Thyroid gland (tissue), 4 donors: ENCODE measurements at regions not wholly inside any gene's neighbourhood (a gene's known extent, or its start where the extent isn't known, plus 50 kb on each side); places are given as distances from the start of the nearest gene placed in this dataset.

Experiments
- DNase-seq, 2 donors: peaks; one replicate each; pipeline ENCODE4 v3.0.0-alpha.2; 2019
- H3K27ac ChIP-seq, 3 donors: fragments of 200-600 bp; sonication (generic); 1 replicate in 2 of 3; 2 replicates in 1 of 3; pipeline ENCODE4 v1.5.1; 2016 to 2019; ENCODE audit warnings: mild to moderate bottlenecking in 1 of 3, moderate library complexity in 1 of 3
- H3K27me3 ChIP-seq: fragments of 200-600 bp; sonication (generic); one replicate; pipeline ENCODE4 v1.5.1; 2019
- H3K36me3 ChIP-seq, 2 donors: fragments of 200-600 bp; sonication (generic); one replicate each; pipeline ENCODE4 v1.5.1; 2016 to 2019
- H3K4me1 ChIP-seq, 2 donors: fragments of 200-600 bp; sonication (generic); one replicate each; pipeline ENCODE4 v1.5.1; 2017 to 2019
- H3K4me3 ChIP-seq, 3 donors: fragments of 200-600 bp; sonication (generic); replicated peaks in 1 of 3; 1 replicate in 2 of 3; 2 replicates in 1 of 3; pipeline ENCODE4 v1.5.1; 2016; ENCODE audit warnings: mild to moderate bottlenecking in 1 of 3
- H3K9me3 ChIP-seq: fragments of 200-600 bp; sonication (generic); one replicate; pipeline ENCODE4 v1.5.1; 2017
- POLR2A ChIP-seq, 2 donors: fragments of 450-650 bp; IDR thresholded peaks; one replicate each; pipeline ENCODE4 v1.6.1; 2017; ENCODE audit warnings: antibody characterized with exemption in 2 of 2, mild to moderate bottlenecking in 2 of 2, moderate library complexity in 1 of 2
- WGBS, 2 donors: methylation state at CpG; one replicate each; pipeline ENCODE4 v1.1.5; 2017; 5-methylcytosine and 5-hydroxymethylcytosine counted together
- intact Hi-C: fragments of 100-400 bp; cut with DNase I; formaldehyde crosslinking; loops from one replicate; pipeline ENCODE4 v1.15.1; 2023
- TF ChIP-seq, protein P1 (sequence below), 6 experiments: fragments of 200-600 bp in 3 of 6; fragments of 450-650 bp in 3 of 6; sonication (generic) in 3 of 6; IDR thresholded peaks; one replicate each; pipeline ENCODE4 v1.5.1; 2016 to 2019; ENCODE audit warnings: antibody characterized with exemption in 6 of 6, mild to moderate bottlenecking in 2 of 6, inconsistent platforms in 1 of 6, moderate library complexity in 1 of 6

DNA sequence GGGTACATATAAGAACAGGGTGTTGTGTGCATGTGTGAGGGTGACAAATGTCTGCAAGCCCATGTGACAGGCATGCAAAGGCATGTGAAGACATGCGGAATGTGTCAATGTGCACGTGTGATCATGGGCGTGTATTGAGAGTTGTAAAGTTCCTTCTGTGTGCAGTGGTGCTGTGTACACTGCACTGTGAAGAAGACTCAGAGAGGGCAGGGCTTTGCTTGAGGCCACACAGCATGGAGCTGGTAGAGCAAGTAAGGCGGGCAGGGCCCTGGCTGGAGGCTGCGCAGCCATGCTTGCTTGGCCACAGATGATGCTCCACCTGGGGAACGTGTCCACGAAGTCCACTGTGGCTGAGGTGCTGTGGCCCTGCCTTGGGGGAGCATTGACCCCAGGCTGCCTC is 66.8 kb downstream of the PTPRS start:
- H3K36me3 ChIP-seq = peaks cover 16 to 20% of the 10 kb centered on the region in 2 donors
- no peaks in the 10 kb centered on the region for H3K9me3 ChIP-seq
- no peaks in the 10 kb centered on the region for H3K27me3 ChIP-seq
- no peak for DNase-seq
- no peak overlapping the region for H3K27ac ChIP-seq
- WGBS, 2 donors = 94 to 96% methylated on average over 7 of the region's 7 CpGs
- H3K4me3 ChIP-seq = no peak overlapping the region
- no peaks in the 10 kb centered on the region for H3K4me1 ChIP-seq
- intact Hi-C loops = no loop called here
- TF ChIP-seq, protein P1, sequence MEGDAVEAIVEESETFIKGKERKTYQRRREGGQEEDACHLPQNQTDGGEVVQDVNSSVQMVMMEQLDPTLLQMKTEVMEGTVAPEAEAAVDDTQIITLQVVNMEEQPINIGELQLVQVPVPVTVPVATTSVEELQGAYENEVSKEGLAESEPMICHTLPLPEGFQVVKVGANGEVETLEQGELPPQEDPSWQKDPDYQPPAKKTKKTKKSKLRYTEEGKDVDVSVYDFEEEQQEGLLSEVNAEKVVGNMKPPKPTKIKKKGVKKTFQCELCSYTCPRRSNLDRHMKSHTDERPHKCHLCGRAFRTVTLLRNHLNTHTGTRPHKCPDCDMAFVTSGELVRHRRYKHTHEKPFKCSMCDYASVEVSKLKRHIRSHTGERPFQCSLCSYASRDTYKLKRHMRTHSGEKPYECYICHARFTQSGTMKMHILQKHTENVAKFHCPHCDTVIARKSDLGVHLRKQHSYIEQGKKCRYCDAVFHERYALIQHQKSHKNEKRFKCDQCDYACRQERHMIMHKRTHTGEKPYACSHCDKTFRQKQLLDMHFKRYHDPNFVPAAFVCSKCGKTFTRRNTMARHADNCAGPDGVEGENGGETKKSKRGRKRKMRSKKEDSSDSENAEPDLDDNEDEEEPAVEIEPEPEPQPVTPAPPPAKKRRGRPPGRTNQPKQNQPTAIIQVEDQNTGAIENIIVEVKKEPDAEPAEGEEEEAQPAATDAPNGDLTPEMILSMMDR (IDR thresholded peaks at IDR 0.05) = no peak
- no peak for TF ChIP-seq POLR2A (IDR thresholded peaks at IDR 0.05)

DNA sequence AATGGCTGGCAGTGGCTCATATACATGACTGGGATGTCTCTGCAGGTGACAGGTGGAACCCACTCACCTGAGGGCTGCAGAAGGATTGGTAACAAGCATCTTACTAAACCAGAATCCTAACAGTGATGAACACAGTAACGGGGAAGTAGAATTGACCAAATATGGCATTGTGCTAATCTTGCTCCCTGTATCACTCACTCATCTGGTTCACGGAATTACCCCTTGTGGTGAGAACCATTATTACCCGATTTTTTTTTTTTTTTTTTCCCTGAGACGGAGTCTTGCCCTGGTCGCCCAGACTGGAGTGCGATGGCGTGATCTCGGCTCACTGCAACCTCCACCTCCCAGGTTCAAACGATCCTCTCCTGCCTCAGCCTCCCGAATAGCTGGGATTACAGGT is 69.5 kb downstream of the PTPRS start:
- no peak overlapping the region for H3K27ac ChIP-seq
- 86% methylated on average over 10 of the region's 10 CpGs for WGBS, 2 donors
- H3K4me1 ChIP-seq = no peaks in the 10 kb centered on the region
- H3K4me3 ChIP-seq = no peak overlapping the region
- TF ChIP-seq, protein P1 (IDR thresholded peaks at IDR 0.05) = no peak
- no peak for TF ChIP-seq POLR2A (IDR thresholded peaks at IDR 0.05)
- H3K36me3 ChIP-seq = peaks cover 16 to 20% of the 10 kb centered on the region in 2 donors
- no peaks in the 10 kb centered on the region for H3K9me3 ChIP-seq
- H3K27me3 ChIP-seq = no peaks in the 10 kb centered on the region
- no peak for DNase-seq
- intact Hi-C loops = no loop called here

DNA sequence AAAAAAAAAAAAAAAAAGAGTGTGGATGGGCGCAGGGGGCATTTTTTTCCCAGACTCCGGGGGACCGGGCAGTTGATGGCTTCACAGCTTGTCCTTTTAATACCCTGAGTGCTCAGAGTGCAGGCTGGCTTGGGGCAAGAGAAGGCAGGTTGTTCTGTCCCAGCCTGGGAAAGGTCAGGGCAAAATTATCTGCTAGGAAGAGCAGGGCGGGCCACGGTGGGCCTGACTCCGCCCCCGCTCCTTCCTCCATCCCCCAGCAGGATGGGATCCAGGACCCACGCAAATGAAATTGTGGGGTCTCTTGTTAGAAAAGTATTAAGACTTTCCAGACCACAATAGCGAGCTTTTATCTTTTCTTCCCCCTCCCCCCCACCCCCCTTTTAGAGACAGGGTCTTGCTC is 70.7 kb downstream of the PTPRS start:
- Histone ChIP-seq H3K9me3 (no peaks in the 10 kb centered on the region), H3K27me3 (no peaks in the 10 kb centered on the region), H3K27ac (no peak overlapping the region), H3K4me1 (no peaks in the 10 kb centered on the region), H3K4me3 (no peak overlapping the region), H3K36me3 (peaks cover 16 to 20% of the 10 kb centered on the region in 2 donors)
- no peak for TF ChIP-seq POLR2A (IDR thresholded peaks at IDR 0.05)
- TF ChIP-seq, protein P1 (IDR thresholded peaks at IDR 0.05) = no peak
- intact Hi-C loops = no loop called here
- 87 to 92% methylated on average over 9 of the region's 9 CpGs for WGBS, 2 donors
- no peak for DNase-seq

DNA sequence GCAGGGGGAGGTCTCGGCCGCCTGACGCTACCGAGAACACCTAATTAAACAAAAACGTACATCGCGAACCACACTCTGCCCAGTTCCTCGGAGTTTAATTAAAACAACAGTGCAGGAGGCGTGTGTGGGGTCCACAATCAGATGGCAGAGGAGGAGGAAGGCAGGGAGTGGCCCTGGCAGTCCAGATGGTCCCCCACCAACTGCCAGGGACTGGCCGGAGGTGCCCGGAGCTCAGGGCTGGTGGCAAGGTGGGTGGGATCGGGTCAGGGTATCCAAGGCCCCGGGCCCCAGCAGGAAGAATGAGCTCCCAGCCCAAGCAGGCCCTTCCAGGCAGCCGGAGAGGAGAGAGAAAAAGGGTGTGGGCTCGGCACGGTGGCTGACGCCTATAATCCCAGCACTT is 71.3 kb downstream of the PTPRS start:
- no peaks in the 10 kb centered on the region for H3K9me3 ChIP-seq
- H3K36me3 ChIP-seq = peaks cover 16 to 25% of the 10 kb centered on the region in 2 donors
- no peak for TF ChIP-seq POLR2A (IDR thresholded peaks at IDR 0.05)
- TF ChIP-seq, protein P1 (IDR thresholded peaks at IDR 0.05) = no peak
- no peaks in the 10 kb centered on the region for H3K27me3 ChIP-seq
- 94 to 96% methylated on average over 17 of the region's 17 CpGs for WGBS, 2 donors
- no peak for DNase-seq
- no peaks in the 10 kb centered on the region for H3K4me1 ChIP-seq
- intact Hi-C loops = no loop called here
- H3K27ac ChIP-seq = no peak overlapping the region
- H3K4me3 ChIP-seq = no peak overlapping the region

DNA sequence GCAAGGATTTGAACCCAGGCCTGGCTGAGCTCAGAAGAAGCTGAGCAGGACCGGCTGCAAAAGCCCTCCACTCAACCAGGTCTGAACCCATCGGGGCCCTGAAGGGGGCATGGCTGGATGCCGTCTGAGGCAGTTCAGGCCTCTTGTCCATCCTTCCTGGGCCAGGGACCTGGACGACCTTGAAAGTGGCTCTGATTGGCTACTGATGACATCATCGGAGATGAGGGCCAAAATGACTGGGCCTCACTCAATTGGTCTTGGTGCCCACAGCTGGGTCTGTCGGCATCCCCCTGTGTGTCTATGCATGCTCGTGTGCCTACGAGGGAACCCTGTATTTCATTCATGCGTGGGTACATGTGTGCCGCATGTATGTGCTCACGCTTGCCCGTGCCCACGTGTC is 71.8 kb downstream of the PTPRS start:
- Histone ChIP-seq H3K27me3 (no peaks in the 10 kb centered on the region), H3K4me3 (no peak overlapping the region), H3K27ac (no peak overlapping the region), H3K9me3 (no peaks in the 10 kb centered on the region), H3K4me1 (no peaks in the 10 kb centered on the region), H3K36me3 (peaks cover 14 to 25% of the 10 kb centered on the region in 2 donors)
- WGBS, 2 donors = 88% methylated on average over 12 to 13 of the region's 13 CpGs
- intact Hi-C loops = no loop called here
- no peak for TF ChIP-seq POLR2A (IDR thresholded peaks at IDR 0.05)
- TF ChIP-seq, protein P1 (IDR thresholded peaks at IDR 0.05) = no peak
- DNase-seq = no peak
